Esophagus muscularis mucosa (tissue), 4 donors: ENCODE measurements at regions not wholly inside any gene's neighbourhood (a gene's known extent, or its start where the extent isn't known, plus 50 kb on each side); places are given as distances from the start of the nearest gene placed in this dataset.

Experiments
- DNase-seq: peaks from one replicate; pipeline ENCODE4 v3.0.0-alpha.2; 2017; ENCODE audit errors: extremely low spot score
- H3K27ac ChIP-seq, 4 donors: fragments of 200-600 bp; sonication (generic); replicated peaks in 1 of 4; 1 replicate in 3 of 4; 2 replicates in 1 of 4; pipeline ENCODE4 v1.5.1; 2016 to 2019; ENCODE audit warnings: mild to moderate bottlenecking in 1 of 4
- H3K27me3 ChIP-seq, 4 donors: fragments of 200-600 bp; sonication (generic); one replicate each; pipeline versions ENCODE4 v1.5.1 to v1.6.0; 2016 to 2019
- H3K36me3 ChIP-seq, 4 donors: fragments of 200-600 bp; sonication (generic); one replicate each; pipeline ENCODE4 v1.5.1; 2016 to 2019
- H3K4me1 ChIP-seq, 4 donors: fragments of 200-600 bp; sonication (generic); one replicate each; pipeline ENCODE4 v1.5.1; 2016 to 2019
- H3K4me3 ChIP-seq, 4 donors: fragments of 200-600 bp; sonication (generic); 1 replicate in 2 of 4; 2 replicates in 2 of 4; pipeline ENCODE4 v1.5.1; 2016 to 2019; ENCODE audit warnings: mild to moderate bottlenecking in 4 of 4, moderate library complexity in 1 of 4
- H3K9me3 ChIP-seq, 4 donors: fragments of 200-600 bp; sonication (generic); 1 replicate in 3 of 4; 2 replicates in 1 of 4; pipeline ENCODE4 v1.5.1; 2016 to 2019
- CTCF ChIP-seq, 3 experiments: fragments of 200-600 bp in 2 of 3; fragments of 450-650 bp in 1 of 3; sonication (generic) in 2 of 3; IDR thresholded peaks; one replicate each; pipeline ENCODE4 v1.5.1; 2017 to 2019; ENCODE audit warnings: antibody characterized with exemption in 3 of 3, mild to moderate bottlenecking in 2 of 3, moderate library complexity in 1 of 3
- EP300 ChIP-seq: sonication (generic); formaldehyde crosslinking; IDR thresholded peaks from one replicate; pipeline ENCODE4 v1.6.1; 2017; ENCODE audit warnings: antibody characterized with exemption
- POLR2A ChIP-seq: fragments of 450-650 bp; IDR thresholded peaks from one replicate; pipeline ENCODE4 v1.6.1; 2017; ENCODE audit warnings: antibody characterized with exemption, moderate library complexity, mild to moderate bottlenecking, low read depth
- POLR2AphosphoS5 ChIP-seq, 2 donors: sonication (generic); formaldehyde crosslinking; IDR thresholded peaks; one replicate each; pipeline ENCODE4 v1.6.1; 2017; ENCODE audit warnings: antibody characterized with exemption in 2 of 2
- WGBS: methylation state at CpG from one replicate; pipeline ENCODE4 v1.1.5; 2018; 5-methylcytosine and 5-hydroxymethylcytosine counted together
- intact Hi-C: fragments of 100-400 bp; cut with DNase I; formaldehyde crosslinking; loops from one replicate; pipeline ENCODE4 v1.15.1; 2023

- 75% methylated on average over 4 of the region's 4 CpGs for WGBS
- peaks cover 0 to 3% (median 0%) of the 10 kb centered on the region in 4 donors for H3K4me1 ChIP-seq
- H3K9me3 ChIP-seq, result no peaks in the 10 kb centered on the region
- no peak overlapping the region for H3K27ac ChIP-seq
- peaks cover 0 to 4% (median 0%) of the 10 kb centered on the region in 4 donors for H3K27me3 ChIP-seq
- no peak overlapping the region for H3K4me3 ChIP-seq
- TF ChIP-seq EP300 (no peak), CTCF (IDR thresholded peaks at IDR 0.05) (no peak), POLR2A (no peak), POLR2AphosphoS5 (IDR thresholded peaks at IDR 0.05) (no peak)
- no peaks in the 10 kb centered on the region for H3K36me3 ChIP-seq
- intact Hi-C loops, result no loop called here
- DNase-seq, result no peak
Observed at GRCh38 chr3:194817592-194817930, 131.9 kb downstream of the FAM43A start.

- TF ChIP-seq CTCF (IDR thresholded peaks at IDR 0.05) (no peak), POLR2A (no peak), EP300 (no peak), POLR2AphosphoS5 (IDR thresholded peaks at IDR 0.05) (no peak)
- Histone ChIP-seq H3K27me3 (peaks cover 0 to 4% (median 0%) of the 10 kb centered on the region in 4 donors), H3K4me3 (no peak overlapping the region), H3K36me3 (no peaks in the 10 kb centered on the region), H3K9me3 (no peaks in the 10 kb centered on the region), H3K27ac (no peak overlapping the region), H3K4me1 (peaks cover 0 to 3% (median 0%) of the 10 kb centered on the region in 4 donors)
- DNase-seq, result no peak
- 83% methylated on average over 5 of the region's 6 CpGs for WGBS
- intact Hi-C loops, result no loop called here
Observed at GRCh38 chr3:194817936-194818335, 132.3 kb downstream of the FAM43A start.

DNA sequence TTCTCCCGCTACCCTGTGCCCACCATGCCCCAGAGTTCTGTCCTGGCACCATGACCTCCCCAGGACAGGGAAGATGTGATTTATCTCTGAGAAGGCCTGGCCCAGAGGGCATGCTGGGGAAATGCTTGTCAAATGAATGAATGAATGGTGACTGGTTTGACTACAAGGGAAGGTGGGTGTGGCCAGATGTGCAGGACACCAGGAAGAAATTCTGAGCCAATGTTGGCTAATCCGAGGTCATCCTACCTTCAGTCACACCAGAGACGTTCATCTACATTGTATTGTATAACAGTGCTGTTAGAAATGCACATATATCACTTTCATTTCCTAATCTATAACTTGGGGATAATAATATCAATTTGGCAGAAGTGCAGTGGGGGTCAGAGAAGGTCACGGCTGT lies 138.4 kb downstream of the FAM43A start:
- intact Hi-C loops, result no loop called here
- WGBS, result 82% methylated on average over 4 of the region's 4 CpGs
- H3K27me3 ChIP-seq, result peaks cover 0 to 4% (median 0%) of the 10 kb centered on the region in 4 donors
- H3K4me3 ChIP-seq, result no peak overlapping the region
- no peak overlapping the region for H3K27ac ChIP-seq
- no peak for TF ChIP-seq POLR2A
- no peak for TF ChIP-seq CTCF (IDR thresholded peaks at IDR 0.05)
- no peak for TF ChIP-seq POLR2AphosphoS5 (IDR thresholded peaks at IDR 0.05)
- no peak for TF ChIP-seq EP300
- peaks cover 0 to 14% (median 6%) of the 10 kb centered on the region in 4 donors for H3K4me1 ChIP-seq
- DNase-seq, result no peak
- no peaks in the 10 kb centered on the region for H3K9me3 ChIP-seq
- no peaks in the 10 kb centered on the region for H3K36me3 ChIP-seq

- TF ChIP-seq EP300 (no peak), POLR2AphosphoS5 (IDR thresholded peaks at IDR 0.05) (no peak), CTCF (IDR thresholded peaks at IDR 0.05) (no peak), POLR2A (no peak)
- no peaks in the 10 kb centered on the region for H3K36me3 ChIP-seq
- no peak for DNase-seq
- H3K27me3 ChIP-seq, result peaks cover 0 to 4% (median 0%) of the 10 kb centered on the region in 4 donors
- intact Hi-C loops, result no loop called here
- peaks cover 0 to 14% (median 6%) of the 10 kb centered on the region in 4 donors for H3K4me1 ChIP-seq
- WGBS, result 61% methylated on average over 4 of the region's 15 CpGs
- no peaks in the 10 kb centered on the region for H3K9me3 ChIP-seq
- H3K27ac ChIP-seq, result no peak overlapping the region
- no peak overlapping the region for H3K4me3 ChIP-seq
Observed at GRCh38 chr3:194824701-194825111, 139.0 kb downstream of the FAM43A start.

DNA sequence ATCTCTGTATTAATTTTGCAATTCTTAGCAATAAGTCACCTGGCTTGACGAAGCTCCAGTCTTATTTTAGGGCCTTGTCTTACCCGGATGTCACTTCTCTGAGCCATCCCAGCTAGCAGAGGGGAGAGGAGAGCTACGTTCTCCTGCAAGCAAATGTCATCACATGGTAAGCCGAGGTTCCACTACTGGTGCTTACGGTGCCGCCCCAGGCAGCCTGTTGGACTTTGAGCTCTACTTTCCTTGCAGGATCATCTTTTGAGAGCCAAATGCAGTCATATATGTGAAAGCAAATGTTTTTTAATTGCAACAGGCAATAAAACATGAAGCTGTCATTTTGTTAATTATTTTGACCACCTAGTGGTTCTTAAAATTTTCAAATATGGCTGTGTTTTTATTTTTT lies 140.9 kb downstream of the FAM43A start:
- Histone ChIP-seq H3K9me3 (no peaks in the 10 kb centered on the region), H3K27ac (no peak overlapping the region), H3K36me3 (no peaks in the 10 kb centered on the region), H3K4me3 (no peak overlapping the region), H3K4me1 (peaks cover 0 to 14% (median 6%) of the 10 kb centered on the region in 4 donors), H3K27me3 (no peaks in the 10 kb centered on the region)
- DNase-seq, result no peak
- TF ChIP-seq POLR2A (no peak), POLR2AphosphoS5 (IDR thresholded peaks at IDR 0.05) (no peak), CTCF (IDR thresholded peaks at IDR 0.05) (no peak), EP300 (no peak)
- 99% methylated on average over 6 of the region's 6 CpGs for WGBS
- intact Hi-C loops, result no loop called here
